Endodermal cell (in vitro differentiated cells): ENCODE measurements at regions not wholly inside any gene's neighbourhood (a gene's known extent, or its start where the extent isn't known, plus 50 kb on each side); places are given as distances from the start of the nearest gene placed in this dataset.

Experiments
- DNase-seq: peaks from one replicate; pipeline ENCODE4 v3.0.0-alpha.2; 2017
- H3K27ac ChIP-seq: 2 replicates; pipeline ENCODE4 v1.5.1; 2013; ENCODE audit warnings: mild to moderate bottlenecking, low read depth, low read length, moderate library complexity
- H3K27me3 ChIP-seq: 2 replicates; pipeline ENCODE4 v1.6.1; 2013; ENCODE audit warnings: mild to moderate bottlenecking, low read length, moderate library complexity; ENCODE audit not compliant: insufficient read depth, control insufficient read depth, poor library complexity, severe bottlenecking
- H3K36me3 ChIP-seq: 2 replicates; pipeline ENCODE4 v1.7.0; 2013; ENCODE audit warnings: mild to moderate bottlenecking, low read length, moderate library complexity; ENCODE audit not compliant: control insufficient read depth, insufficient read depth
- H3K4me1 ChIP-seq: one replicate; pipeline ENCODE4 v1.7.0; 2013; ENCODE audit warnings: low read length; ENCODE audit not compliant: control insufficient read depth, insufficient read depth
- H3K4me3 ChIP-seq: 2 replicates; pipeline ENCODE4 v1.5.1; 2013; ENCODE audit warnings: mild to moderate bottlenecking, low read length, moderate library complexity
- H3K9ac ChIP-seq: 2 replicates; pipeline ENCODE4 v1.6.1; 2013; ENCODE audit warnings: mild to moderate bottlenecking, low read length, moderate library complexity; ENCODE audit not compliant: poor library complexity, severe bottlenecking; ENCODE audit errors: extremely low read depth
- H3K9me3 ChIP-seq: 2 replicates; pipeline ENCODE4 v1.6.1; 2013; ENCODE audit warnings: mild to moderate bottlenecking, low read length, moderate library complexity; ENCODE audit not compliant: control insufficient read depth
- H3K27ac Mint-ChIP-seq: 2 replicates; pipeline ENCODE4 v1.8.0; 2020; ENCODE audit warnings: mixed read lengths
- H3K27me3 Mint-ChIP-seq: 2 replicates; pipeline ENCODE4 v1.8.0; 2021; ENCODE audit warnings: mild to moderate bottlenecking, mixed read lengths; ENCODE audit not compliant: insufficient read depth
- H3K36me3 Mint-ChIP-seq: 2 replicates; pipeline ENCODE4 v1.8.0; 2020; ENCODE audit warnings: low read depth, mixed read lengths
- H3K4me1 Mint-ChIP-seq: 2 replicates; pipeline ENCODE4 v1.8.0; 2020; ENCODE audit warnings: mixed read lengths
- H3K4me3 Mint-ChIP-seq: 2 replicates; pipeline ENCODE4 v1.8.0; 2020; ENCODE audit warnings: mild to moderate bottlenecking, moderate library complexity, mixed read lengths
- H3K9me3 Mint-ChIP-seq: 2 replicates; pipeline ENCODE4 v1.8.0; 2020; ENCODE audit warnings: mild to moderate bottlenecking, mixed read lengths
- CTCF ChIP-seq: fragments of 200-600 bp; sonication (generic); conservative IDR thresholded peaks from 2 replicates; pipeline ENCODE4 v1.5.0; 2021; ENCODE audit warnings: antibody characterized with exemption, mild to moderate bottlenecking
- WGBS, 2 experiments: methylation state at CpG; one replicate each; pipeline versions ENCODE4 v1.1.5 to v1.1.7; 2013; ENCODE audit warnings: missing lambda C conversion rate in 2 of 2, mixed read lengths in 1 of 2; ENCODE audit not compliant: insufficient coverage in 1 of 2, insufficient read length in 1 of 2; 5-methylcytosine and 5-hydroxymethylcytosine counted together

- peaks cover 19% of the 10 kb centered on the region for H3K27me3 Mint-ChIP-seq
- H3K4me1 Mint-ChIP-seq, result no peaks in the 10 kb centered on the region
- no peak overlapping the region for H3K27ac ChIP-seq
- no peak for DNase-seq
- no peaks in the 10 kb centered on the region for H3K4me1 ChIP-seq
- no peak overlapping the region for H3K4me3 ChIP-seq
- no peaks in the 10 kb centered on the region for H3K36me3 ChIP-seq
- H3K9ac ChIP-seq, result no peak overlapping the region
- H3K27ac Mint-ChIP-seq, result no peak overlapping the region
- H3K4me3 Mint-ChIP-seq, result no peak overlapping the region
- H3K9me3 ChIP-seq, result no peaks in the 10 kb centered on the region
- no peak for TF ChIP-seq CTCF
- 100% methylated on average over 1 of the region's 1 CpG; no CpG with 5 or more reads in 1 of the 2 experiments for WGBS, 2 experiments
- H3K36me3 Mint-ChIP-seq, result no peaks in the 10 kb centered on the region
- no peaks in the 10 kb centered on the region for H3K9me3 Mint-ChIP-seq
- peaks cover 16% of the 10 kb centered on the region for H3K27me3 ChIP-seq
Observed at GRCh38 chr1:83632906-83633305, 366.0 kb downstream of the TTLL7 start.

- Mint-ChIP-seq H3K36me3 (no peaks in the 10 kb centered on the region), H3K27ac (no peak overlapping the region), H3K9me3 (no peaks in the 10 kb centered on the region), H3K4me3 (no peak overlapping the region), H3K27me3 (peaks cover 29% of the 10 kb centered on the region), H3K4me1 (no peaks in the 10 kb centered on the region)
- Histone ChIP-seq H3K4me3 (no peak overlapping the region), H3K27me3 (peaks cover 26% of the 10 kb centered on the region), H3K9ac (no peak overlapping the region), H3K27ac (no peak overlapping the region), H3K4me1 (no peaks in the 10 kb centered on the region), H3K36me3 (no peaks in the 10 kb centered on the region), H3K9me3 (no peaks in the 10 kb centered on the region)
- WGBS, 2 experiments, result 94 to 99% methylated on average over 6 of the region's 6 CpGs
- TF ChIP-seq CTCF, result no peak
- no peak for DNase-seq
Observed at GRCh38 chr1:83631851-83632250, 367.1 kb downstream of the TTLL7 start.

- H3K27me3 Mint-ChIP-seq, result peaks cover 55% of the 10 kb centered on the region
- Histone ChIP-seq H3K36me3 (no peaks in the 10 kb centered on the region), H3K27ac (no peak overlapping the region), H3K4me1 (no peaks in the 10 kb centered on the region), H3K9me3 (no peaks in the 10 kb centered on the region), H3K4me3 (no peak overlapping the region), H3K9ac (no peak overlapping the region), H3K27me3 (peaks cover 71% of the 10 kb centered on the region)
- no peak for DNase-seq
- TF ChIP-seq CTCF, result no peak
- H3K4me1 Mint-ChIP-seq, result peaks cover 4% of the 10 kb centered on the region
- no peak overlapping the region for H3K27ac Mint-ChIP-seq
- WGBS, 2 experiments, result 98% methylated on average over 1 of the region's 1 CpG; no CpG with 5 or more reads in 1 of the 2 experiments
- no peaks in the 10 kb centered on the region for H3K9me3 Mint-ChIP-seq
- no peaks in the 10 kb centered on the region for H3K36me3 Mint-ChIP-seq
- H3K4me3 Mint-ChIP-seq, result no peak overlapping the region
Observed at GRCh38 chr1:83627045-83627444, 371.9 kb downstream of the TTLL7 start.
